GM19455 (cell line): ENCODE measurements at regions not wholly inside any gene's neighbourhood (a gene's known extent, or its start where the extent isn't known, plus 50 kb on each side); places are given as distances from the start of the nearest gene placed in this dataset.
"Not testable (repeated sequence)": the region's sequence is repeated elsewhere in the genome, so short reads cannot be mapped to it uniquely, and the experiment has no call there.

ENCODE experiments used
- ATAC-seq: cut with Tn5 transposase; IDR thresholded peaks from one replicate; pipeline ENCODE4 v1.9.1; 2021; ENCODE audit not compliant: unreplicated experiment

GRCh38 chr12:20105943-20106342, 262.4 kb upstream of the PDE3A start:
- ATAC-seq = no peak

DNA sequence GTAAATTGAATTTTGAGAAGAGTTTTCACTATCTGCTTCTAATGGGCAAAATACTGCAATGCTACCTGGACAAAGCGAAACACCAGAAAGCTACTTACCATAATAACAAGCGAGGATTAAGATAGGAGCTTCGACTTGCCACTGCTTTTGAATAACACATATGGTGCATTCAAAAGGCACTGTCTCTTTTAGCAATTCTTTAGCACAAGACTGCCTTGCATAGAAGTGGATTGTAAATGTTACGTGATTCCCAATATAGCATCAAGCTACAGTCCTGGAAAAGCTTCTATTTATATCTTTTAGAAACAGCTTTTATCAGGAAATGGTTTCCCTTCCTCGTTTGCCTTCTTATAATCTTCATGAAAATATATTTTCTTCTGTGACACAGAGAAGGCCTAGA, 258.7 kb upstream of the PDE3A start:
- ATAC-seq = no peak

DNA sequence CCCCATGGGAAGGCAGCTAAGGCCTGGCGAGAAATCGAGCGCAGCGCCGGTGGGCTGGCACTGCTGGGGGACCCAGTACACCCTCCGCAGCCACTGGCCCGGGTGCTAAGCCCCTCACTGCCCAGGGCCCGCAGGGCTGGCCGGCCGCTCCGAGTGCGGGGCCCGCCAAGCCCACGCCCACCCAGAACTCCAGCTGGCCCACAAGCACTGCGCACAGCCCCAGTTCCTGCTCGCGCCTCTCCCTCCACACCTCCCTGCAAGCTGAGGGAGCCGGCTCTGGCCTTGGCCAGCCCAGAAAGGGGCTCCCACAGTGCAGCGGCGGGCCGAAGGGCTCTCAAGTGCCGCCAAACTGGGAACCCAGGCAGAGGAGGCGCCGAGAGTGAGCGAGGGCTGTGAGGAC, 253.0 kb upstream of the PDE3A start:
- not testable (repeated sequence) for ATAC-seq

GRCh38 chr12:20119596-20120402, 248.5 kb upstream of the PDE3A start:
- ATAC-seq = no peak

DNA sequence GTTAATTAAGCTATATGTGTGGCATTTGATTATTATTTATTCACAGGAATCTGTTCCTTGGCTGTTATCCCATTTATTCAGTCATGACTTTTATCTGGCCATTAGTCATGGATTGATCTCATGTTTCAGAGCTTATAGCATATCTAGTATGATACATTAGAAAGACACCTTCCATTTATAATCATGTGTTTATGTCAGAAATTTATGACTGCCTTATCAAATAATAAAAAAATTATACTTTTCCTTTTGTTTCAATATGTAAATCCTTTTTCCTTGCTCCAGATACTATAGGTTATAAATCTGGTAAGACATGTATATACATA, 248.0 kb upstream of the PDE3A start:
- no peak for ATAC-seq

DNA sequence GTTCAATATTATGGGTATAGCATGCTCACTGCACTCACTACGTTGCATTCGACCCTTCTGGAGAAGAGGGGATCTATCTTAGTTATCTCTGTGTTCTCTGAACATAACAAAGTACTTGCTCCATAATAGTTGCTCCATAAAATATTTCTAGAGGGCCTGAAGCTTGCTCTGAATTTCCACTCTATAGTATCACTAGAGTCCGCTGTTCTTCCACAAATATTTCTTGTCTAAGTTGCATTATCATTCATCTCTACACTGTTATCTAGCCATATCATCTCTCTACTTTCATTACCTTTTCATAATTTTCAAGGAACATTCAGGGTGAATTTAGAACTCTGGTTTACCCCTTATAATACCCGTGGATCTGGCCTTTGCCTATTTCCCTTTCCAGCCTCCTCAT, 246.1 kb upstream of the PDE3A start:
- ATAC-seq = no peak

DNA sequence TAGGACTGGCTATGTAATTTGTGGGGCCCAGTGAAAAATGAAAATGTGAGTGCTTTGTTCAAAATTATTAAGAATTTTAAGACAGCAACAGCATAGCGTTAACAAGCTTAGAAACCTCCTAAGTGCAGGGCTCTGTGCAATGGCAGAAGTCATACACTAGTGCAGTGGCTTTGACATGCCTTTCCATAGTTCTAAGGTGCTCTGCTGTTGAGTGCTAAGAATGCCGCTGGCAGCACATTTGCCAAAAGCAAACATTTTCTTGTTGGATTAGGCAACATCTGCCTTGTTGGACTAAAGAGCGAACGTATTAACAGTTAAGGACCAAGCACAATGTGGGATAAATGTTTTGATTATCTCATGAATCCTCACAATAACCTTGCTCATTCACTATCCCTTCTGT, 244.9 kb upstream of the PDE3A start:
- ATAC-seq = no peak

DNA sequence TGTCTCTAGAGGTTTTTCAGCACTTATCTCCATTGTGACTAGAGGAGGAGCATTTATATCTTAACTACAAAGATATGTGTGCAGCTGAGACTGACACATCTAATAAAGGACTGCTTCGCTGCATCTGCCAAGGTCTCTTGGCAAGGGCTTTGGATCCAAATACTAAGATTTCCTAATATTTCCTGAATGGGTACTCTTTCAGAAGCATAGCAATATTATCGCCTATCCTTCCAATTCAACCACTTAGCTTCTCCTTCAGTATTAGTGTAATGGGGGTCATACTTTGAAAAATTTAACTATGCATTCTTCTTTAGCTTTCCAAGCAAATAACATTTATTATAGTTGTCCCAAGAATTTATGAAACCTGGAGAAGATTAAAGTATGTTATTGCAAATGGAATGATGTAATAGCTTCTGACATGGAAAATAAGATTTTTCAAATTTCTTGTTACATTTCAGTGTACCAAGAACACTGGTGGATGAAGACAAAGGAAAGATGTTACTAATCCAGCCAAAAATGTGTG, 243.0 kb upstream of the PDE3A start:
- no peak for ATAC-seq

DNA sequence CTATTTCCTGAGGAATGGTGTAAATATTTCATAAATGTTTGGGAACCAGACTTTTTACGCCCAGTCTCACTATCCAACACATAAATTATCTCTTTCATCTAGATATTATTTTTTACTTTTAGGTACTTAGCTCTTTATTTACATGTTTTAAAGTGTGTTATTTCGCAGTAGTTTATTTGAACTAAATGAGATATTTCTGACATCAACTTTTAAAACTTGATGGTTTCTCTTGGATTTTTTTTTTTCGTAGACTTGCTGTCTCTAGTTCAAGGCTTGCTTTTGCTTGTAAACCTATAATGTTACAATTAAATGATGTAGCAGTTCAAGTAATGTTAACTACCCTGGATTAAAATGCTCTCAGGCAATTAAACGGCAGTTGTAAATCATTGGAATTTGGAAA, 241.7 kb upstream of the PDE3A start:
- ATAC-seq = no peak

DNA sequence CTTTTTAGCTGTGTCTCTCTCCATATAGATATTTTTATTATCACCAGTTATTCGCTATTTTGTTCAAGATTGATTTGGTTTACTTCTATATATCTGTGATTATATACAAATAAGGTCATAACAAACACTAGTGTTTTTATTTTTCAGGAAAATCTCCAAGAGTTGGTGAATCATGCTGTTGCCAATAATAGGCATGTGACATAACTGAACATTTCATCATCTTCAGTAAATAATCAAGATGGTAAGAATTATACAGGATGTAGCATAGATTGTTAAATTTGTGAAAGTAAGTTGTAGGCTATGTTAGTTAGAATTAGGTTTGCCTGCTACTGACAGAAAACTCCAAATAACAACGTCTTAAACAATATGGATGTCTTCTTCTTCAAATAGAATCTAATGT, 240.9 kb upstream of the PDE3A start:
- no peak for ATAC-seq

DNA sequence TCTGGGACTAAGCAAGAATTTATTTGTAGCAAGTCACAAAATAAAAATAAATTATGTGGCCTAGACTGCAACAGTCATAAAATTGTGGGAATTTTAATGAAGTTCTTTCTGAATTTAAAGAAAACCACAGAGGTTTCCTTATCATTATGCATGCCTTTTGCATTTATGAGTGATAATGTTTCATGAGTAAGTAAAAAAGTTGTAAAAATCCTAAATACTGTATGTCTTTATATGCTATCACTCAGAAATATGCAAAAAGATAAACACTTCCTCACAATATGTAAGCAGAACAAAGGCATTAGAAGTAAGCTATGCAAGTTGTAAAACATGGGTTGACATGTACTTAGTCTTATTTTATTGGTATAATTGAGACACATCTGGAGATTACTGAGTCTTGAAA, 239.4 kb upstream of the PDE3A start:
- no peak for ATAC-seq

GRCh38 chr12:20132818-20133217, 235.5 kb upstream of the PDE3A start:
- no peak for ATAC-seq

- ATAC-seq = no peak
Measured at GRCh38 chr12:20134652-20135051, 233.7 kb upstream of the PDE3A start.

- ATAC-seq = no peak
Measured at GRCh38 chr12:20140751-20141150, 227.6 kb upstream of the PDE3A start.

- no peak for ATAC-seq
Measured at GRCh38 chr12:20142316-20142715, 226.0 kb upstream of the PDE3A start.

- no peak for ATAC-seq
Measured at GRCh38 chr12:20142956-20143355, 225.4 kb upstream of the PDE3A start.

DNA sequence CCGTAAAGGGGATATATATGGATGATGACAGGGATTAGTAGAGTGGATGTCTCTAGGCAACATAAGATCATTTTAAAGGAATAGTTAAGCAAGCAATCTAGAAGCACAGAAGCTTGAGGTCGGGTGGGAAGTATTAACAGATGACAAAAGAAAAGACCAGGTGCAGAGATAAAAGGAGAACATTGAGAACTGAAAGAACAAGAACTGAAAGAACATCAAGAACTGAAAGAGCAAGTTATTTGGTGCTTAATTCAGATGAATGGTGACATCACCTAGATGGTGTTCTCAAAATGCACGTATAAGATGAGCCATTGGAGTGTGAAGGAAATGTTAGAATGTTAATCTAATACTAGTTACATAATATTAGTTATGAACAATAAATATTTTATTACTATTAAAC, 224.0 kb upstream of the PDE3A start:
- ATAC-seq = peak; percentile 73

GRCh38 chr12:20148241-20148640, 220.1 kb upstream of the PDE3A start:
- ATAC-seq = no peak

DNA sequence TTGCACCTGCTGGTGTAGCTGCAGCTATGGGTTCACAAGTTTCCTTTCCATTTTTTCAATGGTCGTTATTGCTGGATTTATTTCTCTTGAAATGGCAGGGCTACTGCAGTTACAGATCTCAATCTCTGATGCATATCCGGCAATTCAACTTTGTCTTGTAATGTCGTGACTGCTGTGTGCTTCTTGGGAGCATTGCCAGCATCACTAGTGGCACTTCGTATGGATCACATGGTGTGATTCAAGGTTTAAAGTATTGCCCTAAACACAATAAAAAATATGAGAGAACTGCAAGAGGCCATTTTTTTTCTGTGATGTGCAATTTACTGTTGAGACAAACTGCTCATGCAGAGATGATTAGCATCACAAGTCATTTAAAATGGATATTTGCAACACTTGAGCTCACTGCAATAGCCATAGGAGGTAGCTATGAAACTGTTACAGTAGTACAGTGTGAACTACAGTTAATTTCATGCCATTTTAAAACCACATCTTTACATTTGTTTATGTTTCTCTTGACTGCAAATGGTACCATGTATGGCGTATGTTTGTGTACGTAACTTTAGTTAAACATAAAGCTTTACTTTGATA, 217.4 kb upstream of the PDE3A start:
- no peak for ATAC-seq

- ATAC-seq = no peak
Measured at GRCh38 chr12:20154052-20154451, 214.3 kb upstream of the PDE3A start.

- ATAC-seq = no peak
Measured at GRCh38 chr12:20155374-20155773, 213.0 kb upstream of the PDE3A start.

GRCh38 chr12:20160899-20161298, 207.4 kb upstream of the PDE3A start:
- ATAC-seq = not testable (repeated sequence)
